ENCODE measurements at regions not wholly inside any gene's neighbourhood (a gene's known extent, or its start where the extent isn't known, plus 50 kb on each side); places are given as distances from the start of the nearest gene placed in this dataset.

DNA sequence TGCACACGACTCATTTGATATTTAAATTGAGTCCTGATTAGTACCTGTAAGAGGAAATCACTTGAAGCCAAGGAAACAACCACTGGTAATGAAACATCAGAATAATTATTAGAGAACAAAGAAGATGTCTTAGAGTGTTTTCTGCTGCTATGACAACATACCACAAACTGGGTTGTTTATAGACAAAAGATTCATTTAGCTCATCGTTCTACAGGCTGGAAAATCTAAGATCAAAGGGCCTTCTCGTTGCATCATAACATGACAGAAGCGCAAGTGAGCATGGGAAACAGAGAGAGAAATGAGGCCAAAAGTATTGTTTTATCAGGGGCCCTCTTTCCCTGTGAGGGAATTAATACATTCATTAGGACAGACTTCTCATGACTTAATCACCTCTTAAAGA, 1024.0 kb upstream of the PCDH9 start:
- no peak for TF ChIP-seq ZBTB10 (tag by site-specific recombination; IDR thresholded peaks at IDR 0.05)
- TF ChIP-seq, protein P1, sequence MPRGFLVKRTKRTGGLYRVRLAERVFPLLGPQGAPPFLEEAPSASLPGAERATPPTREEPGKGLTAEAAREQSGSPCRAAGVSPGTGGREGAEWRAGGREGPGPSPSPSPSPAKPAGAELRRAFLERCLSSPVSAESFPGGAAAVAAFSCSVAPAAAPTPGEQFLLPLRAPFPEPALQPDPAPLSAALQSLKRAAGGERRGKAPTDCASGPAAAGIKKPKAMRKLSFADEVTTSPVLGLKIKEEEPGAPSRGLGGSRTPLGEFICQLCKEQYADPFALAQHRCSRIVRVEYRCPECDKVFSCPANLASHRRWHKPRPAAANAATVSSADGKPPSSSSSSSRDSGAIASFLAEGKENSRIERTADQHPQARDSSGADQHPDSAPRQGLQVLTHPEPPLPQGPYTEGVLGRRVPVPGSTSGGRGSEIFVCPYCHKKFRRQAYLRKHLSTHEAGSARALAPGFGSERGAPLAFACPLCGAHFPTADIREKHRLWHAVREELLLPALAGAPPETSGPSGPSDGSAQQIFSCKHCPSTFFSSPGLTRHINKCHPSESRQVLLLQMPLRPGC (tag by site-specific recombination; IDR thresholded peaks at IDR 0.05), result no peak
- no peak for TF ChIP-seq ZNF121 (tag by site-specific recombination; IDR thresholded peaks at IDR 0.05)
- no peak for TF ChIP-seq ZNF785 (tag by site-specific recombination; IDR thresholded peaks at IDR 0.05)
- TF ChIP-seq, protein P2, sequence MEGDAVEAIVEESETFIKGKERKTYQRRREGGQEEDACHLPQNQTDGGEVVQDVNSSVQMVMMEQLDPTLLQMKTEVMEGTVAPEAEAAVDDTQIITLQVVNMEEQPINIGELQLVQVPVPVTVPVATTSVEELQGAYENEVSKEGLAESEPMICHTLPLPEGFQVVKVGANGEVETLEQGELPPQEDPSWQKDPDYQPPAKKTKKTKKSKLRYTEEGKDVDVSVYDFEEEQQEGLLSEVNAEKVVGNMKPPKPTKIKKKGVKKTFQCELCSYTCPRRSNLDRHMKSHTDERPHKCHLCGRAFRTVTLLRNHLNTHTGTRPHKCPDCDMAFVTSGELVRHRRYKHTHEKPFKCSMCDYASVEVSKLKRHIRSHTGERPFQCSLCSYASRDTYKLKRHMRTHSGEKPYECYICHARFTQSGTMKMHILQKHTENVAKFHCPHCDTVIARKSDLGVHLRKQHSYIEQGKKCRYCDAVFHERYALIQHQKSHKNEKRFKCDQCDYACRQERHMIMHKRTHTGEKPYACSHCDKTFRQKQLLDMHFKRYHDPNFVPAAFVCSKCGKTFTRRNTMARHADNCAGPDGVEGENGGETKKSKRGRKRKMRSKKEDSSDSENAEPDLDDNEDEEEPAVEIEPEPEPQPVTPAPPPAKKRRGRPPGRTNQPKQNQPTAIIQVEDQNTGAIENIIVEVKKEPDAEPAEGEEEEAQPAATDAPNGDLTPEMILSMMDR (tag by site-specific recombination; IDR thresholded peaks at IDR 0.05), result no peak
